GM20000 (cell line): ENCODE measurements at regions not wholly inside any gene's neighbourhood (a gene's known extent, or its start where the extent isn't known, plus 50 kb on each side); places are given as distances from the start of the nearest gene placed in this dataset.

Experiments used
- DNase-seq: peaks from one replicate; pipeline ENCODE4 v3.0.0; 2012; ENCODE audit warnings: low spot score
- TF ChIP-seq, protein P1 (sequence below): IDR thresholded peaks from 2 replicates; pipeline ENCODE4 v1.5.1; 2012; ENCODE audit warnings: mild to moderate bottlenecking, control low read depth; ENCODE audit errors: extremely low read depth, missing control alignments

DNA sequence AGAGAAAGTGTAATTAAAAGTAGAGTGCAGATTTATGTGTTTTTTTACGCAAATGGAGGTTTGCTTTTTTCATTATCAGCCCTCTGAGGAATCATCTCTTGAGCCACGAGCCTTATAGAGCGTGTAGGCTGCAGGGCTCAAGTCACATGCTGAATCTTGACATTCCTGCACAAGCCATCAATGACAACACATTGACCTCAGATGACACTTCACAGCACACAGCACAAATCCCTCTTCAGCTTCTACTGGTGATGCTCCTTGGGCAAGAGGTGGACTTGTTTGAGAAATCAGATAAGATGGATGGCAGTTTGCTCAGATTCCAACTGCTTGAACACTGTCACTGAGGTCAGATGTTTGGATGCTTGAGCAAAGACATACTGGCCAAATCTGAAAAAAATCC, 250.6 kb downstream of the SNCA start:
- no peak for DNase-seq
- TF ChIP-seq, protein P1, sequence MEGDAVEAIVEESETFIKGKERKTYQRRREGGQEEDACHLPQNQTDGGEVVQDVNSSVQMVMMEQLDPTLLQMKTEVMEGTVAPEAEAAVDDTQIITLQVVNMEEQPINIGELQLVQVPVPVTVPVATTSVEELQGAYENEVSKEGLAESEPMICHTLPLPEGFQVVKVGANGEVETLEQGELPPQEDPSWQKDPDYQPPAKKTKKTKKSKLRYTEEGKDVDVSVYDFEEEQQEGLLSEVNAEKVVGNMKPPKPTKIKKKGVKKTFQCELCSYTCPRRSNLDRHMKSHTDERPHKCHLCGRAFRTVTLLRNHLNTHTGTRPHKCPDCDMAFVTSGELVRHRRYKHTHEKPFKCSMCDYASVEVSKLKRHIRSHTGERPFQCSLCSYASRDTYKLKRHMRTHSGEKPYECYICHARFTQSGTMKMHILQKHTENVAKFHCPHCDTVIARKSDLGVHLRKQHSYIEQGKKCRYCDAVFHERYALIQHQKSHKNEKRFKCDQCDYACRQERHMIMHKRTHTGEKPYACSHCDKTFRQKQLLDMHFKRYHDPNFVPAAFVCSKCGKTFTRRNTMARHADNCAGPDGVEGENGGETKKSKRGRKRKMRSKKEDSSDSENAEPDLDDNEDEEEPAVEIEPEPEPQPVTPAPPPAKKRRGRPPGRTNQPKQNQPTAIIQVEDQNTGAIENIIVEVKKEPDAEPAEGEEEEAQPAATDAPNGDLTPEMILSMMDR, result no peak

GRCh38 chr4:89582756-89583505, 254.0 kb downstream of the SNCA start:
- no peak for DNase-seq
- TF ChIP-seq, protein P1, result no peak

- TF ChIP-seq, protein P1, result no peak
Observed at GRCh38 chr4:89579771-89580170, 257.2 kb downstream of the SNCA start.

DNA sequence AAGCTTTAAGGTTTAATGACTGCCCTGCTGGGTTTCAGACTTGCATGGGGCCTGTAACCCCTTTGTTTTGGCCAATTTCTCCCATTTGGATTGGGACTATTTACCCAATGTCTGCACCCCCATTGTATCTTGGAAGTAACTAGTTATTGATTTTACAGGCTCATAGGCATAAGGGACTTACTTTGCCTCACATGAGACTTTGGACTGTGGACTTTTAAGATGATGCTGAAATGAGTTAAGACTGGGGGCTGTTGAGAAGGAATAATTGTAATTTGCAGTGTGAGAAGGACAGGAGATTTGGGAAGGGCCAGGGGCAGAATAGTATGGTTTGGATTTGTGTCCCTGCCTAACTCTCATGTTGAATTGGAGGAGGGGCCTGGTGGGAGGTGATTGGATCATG, 260.7 kb downstream of the SNCA start:
- TF ChIP-seq, protein P1, result no peak
- DNase-seq, result no peak

More at GRCh38 chr4:89579771-89580170, 257.2 kb downstream of the SNCA start:
- no peak for DNase-seq

- TF ChIP-seq, protein P1, result no peak
- DNase-seq, result no peak
Observed at GRCh38 chr4:89575840-89576239, 261.1 kb downstream of the SNCA start.

DNA sequence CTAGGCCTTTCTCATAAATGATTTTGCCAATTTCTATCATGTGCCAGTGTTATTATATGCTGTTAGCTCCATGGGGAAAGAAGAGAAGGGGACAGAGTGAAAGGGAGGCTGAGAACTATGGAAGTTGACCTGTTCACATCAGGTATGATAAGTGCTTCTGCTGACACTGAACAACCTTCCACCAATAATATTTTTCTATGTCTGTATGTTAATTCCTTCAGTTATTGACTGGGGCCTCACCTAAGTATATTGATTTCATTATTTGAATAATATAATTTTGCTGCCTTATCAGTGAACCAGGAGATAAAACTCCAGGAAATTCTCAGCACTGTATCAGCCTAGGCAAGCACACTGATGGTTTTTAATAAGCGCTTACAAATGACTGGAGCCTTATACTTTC, 262.8 kb downstream of the SNCA start:
- TF ChIP-seq, protein P1, result no peak
- no peak for DNase-seq

DNA sequence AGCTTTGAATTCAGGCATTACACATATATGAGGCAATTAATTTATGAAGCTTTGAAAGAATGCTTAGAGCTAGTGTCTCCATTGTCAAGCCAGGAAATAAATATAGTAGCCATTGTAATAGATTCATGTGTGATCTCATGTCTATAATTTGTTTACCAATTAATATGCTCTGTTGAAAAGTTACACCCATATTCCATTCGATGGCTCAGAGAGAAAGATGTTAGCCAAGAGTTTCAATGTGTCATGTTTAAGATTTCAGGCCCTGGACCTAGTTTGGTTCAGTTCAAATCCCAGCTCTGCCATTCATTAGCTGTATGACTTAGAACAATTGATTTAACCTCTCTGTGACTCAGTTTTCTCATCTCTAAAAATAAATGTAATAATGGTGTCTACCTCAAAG, 263.3 kb downstream of the SNCA start:
- no peak for DNase-seq
- TF ChIP-seq, protein P1, result no peak
